Dermis blood vessel endothelial cell (primary cell): ENCODE measurements at regions not wholly inside any gene's neighbourhood (a gene's known extent, or its start where the extent isn't known, plus 50 kb on each side); places are given as distances from the start of the nearest gene placed in this dataset.

Experiments
- DNase-seq: peaks from one replicate; pipeline ENCODE4 v3.0.0; 2010

- no peak for DNase-seq
Observed at GRCh38 chr9:81480828-81481604, 208.3 kb downstream of the TLE1 start.

DNA sequence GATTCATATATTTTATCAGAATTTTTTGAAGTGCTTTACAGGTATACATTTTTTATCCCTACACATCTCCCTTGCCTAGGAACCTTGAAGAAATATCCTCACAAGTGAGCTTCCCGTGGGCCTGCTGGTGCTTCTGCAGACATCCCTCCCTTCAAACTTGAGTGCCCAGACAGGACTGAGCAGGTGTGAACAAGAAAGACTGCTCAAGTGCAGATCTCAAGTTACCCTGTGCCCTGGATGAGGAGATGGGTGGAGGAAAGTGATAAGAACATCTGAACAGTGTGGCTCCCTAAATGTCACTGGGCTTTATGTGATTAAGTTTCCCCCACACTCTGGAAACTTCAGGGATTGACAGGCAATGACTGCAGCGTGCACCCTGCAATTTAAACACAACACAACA, 209.8 kb downstream of the TLE1 start:
- DNase-seq, result no peak

GRCh38 chr9:81477669-81478068, 211.7 kb downstream of the TLE1 start:
- DNase-seq, result no peak

DNA sequence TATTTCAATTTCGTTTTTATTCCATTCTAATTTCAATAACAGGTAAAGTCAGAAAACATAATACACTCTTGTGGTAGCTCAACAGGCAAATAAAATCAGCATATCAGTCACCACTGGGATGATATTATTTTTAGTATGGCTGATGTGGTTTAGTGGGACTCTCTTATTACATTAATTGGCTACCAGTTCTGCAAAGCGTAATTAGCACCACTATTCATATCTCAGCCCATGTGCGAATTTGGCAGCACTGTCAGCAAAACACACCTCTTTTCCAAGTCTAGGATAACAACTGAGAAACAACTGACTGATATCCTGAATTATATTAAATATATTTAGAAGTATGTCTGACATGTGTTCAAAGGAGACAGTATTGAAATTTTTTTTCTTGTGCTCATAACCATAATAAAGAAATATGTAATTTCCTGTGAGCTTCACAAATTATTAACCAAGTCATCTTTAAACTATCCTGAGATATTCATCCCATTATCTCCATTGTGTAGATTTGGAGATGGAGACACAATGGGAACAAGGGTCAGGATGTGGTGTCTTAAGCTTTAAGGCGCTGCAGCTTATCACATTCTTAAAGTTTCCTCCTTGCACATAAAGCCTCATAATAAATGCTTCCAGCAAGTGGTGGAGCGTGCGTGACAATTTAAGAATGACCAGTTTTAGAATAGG, 212.4 kb downstream of the TLE1 start:
- no peak for DNase-seq

GRCh38 chr9:81474792-81475191, 214.6 kb downstream of the TLE1 start:
- no peak for DNase-seq

DNA sequence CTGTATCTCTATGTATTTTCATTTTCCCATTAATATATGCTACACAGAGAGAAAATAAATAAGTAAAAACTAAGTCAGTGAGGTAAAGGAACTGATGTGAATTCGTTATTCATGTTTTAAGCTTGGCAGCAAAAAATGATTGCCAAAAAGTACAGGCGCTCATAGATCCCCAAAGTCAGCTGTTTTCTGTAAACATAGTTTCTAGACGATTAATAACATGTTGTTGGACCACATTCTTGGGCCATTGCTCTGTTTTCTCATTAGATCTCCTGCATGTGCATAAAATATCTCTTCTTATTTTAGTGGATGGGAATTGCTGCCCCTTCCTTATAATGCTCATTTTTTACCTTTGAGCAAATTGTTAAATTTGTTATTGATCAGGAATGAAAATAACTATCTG, 215.2 kb downstream of the TLE1 start:
- DNase-seq, result no peak

GRCh38 chr9:81473708-81474107, 215.6 kb downstream of the TLE1 start:
- no peak for DNase-seq

DNA sequence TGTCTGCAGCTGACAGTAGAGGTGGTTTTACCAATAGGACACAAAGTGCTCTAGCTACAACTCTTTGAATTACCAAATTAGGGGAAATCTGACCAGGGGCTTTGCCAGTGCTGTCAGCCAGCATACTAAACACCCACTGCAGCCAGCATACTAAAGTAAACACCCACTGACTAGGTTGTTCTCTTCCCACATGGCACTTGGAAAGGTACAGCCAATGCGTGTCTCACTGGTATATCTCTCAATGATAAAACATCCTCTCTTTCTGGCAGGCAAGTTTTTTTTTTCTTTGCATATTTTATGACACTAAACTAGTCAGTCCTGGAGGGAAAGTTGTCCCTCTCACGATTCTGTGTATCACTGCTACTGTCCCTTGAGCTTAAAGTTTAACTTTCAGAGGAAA, 216.1 kb downstream of the TLE1 start:
- DNase-seq, result no peak

- DNase-seq, result no peak
Observed at GRCh38 chr9:81472701-81473100, 216.6 kb downstream of the TLE1 start.

DNA sequence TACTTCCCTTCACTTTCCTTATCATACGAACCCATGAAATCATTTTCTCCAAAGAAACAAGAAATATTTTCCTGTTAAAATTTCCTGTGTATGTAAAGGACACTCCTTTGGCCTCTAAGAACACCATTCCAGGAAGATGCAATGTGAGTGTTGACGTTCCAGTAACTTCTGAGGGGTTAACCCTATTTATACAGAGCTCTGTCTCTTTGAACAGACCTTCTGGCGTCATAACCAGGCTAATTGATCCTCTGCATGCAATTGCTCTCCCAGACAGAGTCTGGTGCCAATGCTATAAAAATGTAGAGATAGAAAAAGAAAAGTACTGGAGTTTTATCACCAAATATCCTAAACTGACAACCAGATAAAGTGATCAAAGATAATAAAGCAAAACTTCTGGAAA, 218.5 kb downstream of the TLE1 start:
- no peak for DNase-seq

DNA sequence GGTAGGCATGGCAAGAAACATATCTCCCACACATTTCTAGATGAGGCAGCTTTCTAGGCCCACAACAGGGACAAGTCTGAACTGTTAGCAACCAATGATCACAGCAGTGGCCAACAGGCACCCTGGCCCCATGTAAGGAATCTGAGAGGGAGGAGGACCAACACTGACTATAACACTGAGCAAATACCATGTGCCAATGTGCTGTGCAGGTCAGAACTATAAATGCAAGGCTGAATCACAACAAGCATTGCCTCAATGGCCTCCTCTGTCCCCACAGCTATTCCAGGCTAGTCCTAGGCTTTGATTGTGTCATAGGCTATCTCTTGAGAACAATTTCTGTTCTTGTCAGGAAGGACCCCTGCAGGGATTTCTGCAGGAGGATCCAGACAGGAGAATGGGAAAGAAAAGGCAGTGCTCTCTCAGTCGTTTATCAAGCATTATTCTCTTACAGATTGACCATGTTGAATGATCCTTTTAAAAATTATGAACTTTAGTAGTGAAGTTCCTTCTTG, 221.2 kb downstream of the TLE1 start:
- no peak for DNase-seq

DNA sequence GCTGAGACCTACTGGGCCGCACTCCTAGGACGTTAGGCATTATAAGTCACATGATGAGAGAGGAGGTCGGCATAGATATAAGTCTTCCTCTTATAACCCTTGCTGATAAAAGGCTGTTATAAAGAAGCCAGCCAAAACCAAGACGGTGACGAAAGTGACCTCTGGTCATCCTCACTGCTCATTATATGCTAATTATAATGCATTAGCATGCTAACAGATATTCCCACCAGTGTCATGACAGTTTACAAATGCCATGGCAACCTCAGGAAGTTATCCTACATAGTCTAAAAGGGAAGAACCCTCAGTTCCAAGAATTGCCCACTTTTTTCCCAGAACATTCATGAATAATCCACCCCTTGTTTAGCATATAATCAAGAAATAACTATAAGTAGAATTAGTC, 222.4 kb downstream of the TLE1 start:
- no peak for DNase-seq

- peak; percentile 7 for DNase-seq
Observed at GRCh38 chr9:81465468-81466011, 223.8 kb downstream of the TLE1 start.

GRCh38 chr9:81462801-81463200, 226.5 kb downstream of the TLE1 start:
- DNase-seq, result no peak

GRCh38 chr9:81461196-81461595, 228.2 kb downstream of the TLE1 start:
- DNase-seq, result no peak

GRCh38 chr9:81460693-81461092, 228.7 kb downstream of the TLE1 start:
- no peak for DNase-seq

- no peak for DNase-seq
Observed at GRCh38 chr9:81459591-81459990, 229.8 kb downstream of the TLE1 start.

DNA sequence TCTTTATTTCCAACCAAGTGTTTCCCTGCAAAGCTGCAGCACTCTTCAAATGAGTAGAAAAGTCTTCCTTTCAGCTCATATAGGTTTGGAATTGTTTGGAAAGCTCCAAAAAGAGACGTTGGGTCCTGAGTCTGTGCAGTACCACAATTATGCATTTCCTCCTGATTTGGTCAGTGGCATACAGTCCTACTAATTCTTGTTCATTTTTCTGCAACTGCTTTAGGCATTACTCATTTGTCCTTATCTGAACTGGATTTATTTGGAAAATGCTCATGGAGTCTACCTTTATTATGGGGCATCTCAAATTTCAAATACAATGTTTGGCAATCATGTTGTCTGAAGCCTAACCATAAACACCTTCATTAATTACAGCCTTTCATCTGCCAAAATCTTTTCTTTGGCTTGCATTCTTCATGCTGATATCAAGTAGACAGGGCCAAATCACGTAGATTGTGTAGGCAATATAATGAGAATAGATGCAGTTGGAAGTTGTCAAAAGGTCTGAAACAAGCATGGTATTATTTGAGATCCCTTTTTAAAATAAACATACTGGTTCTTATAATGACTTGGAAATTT, 232.8 kb downstream of the TLE1 start:
- no peak for DNase-seq

DNA sequence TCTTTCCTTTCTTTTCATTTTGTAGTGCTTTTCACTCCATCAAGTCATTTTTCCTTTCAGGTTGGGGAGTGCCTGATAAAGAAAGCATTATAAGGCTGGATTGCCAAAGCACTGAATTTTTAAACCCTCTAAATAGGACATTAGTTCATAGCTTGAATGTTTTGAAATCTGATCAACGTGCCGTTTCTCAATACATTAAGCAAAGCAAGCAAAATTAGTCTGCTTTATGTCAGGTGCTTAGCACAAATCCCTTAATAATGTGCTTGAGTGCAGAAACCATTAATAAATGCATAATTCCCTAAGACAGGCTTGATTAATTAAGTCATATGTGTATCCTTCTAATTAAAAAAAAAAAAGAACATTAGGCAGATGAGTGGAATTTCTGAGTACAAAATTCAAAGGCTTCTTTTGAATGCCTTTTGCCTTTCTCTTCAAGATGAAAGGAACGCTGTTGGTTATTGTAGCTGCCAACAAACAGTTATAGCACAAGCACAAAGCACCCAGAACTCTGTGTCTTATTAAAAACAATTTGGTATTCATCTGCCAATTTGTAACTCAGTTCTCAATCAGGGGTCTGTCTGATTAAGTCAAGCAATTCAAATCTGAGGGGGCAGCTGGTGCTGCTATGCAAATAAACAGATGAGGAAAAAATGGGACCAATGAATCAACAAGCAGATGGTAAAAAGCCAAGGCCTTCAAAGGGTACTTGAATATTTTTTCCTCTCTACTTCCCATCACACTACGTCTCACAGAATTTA, 233.7 kb downstream of the TLE1 start:
- no peak for DNase-seq

- DNase-seq, result no peak
Observed at GRCh38 chr9:81445331-81445921, 243.9 kb downstream of the TLE1 start.

- DNase-seq, result peak; percentile 33
Observed at GRCh38 chr9:81431641-81432040, 257.7 kb downstream of the TLE1 start.

DNA sequence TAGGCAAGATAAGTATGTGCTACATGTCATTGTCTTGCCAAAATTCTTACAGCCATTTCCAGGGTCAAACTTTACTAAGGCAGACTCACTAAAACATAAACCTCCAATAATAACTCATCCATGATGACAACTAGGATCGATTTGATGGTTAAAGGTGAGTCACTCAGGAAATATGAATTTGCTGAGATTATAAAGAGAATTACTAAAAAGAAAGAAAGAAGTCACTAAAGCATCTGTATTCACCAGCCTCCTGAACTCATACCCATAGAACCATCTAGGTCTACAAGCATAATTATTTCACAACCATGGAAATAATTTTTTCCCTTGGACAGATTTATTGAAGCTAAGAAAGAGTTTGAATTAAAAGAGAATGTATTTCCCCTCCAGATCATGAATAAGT, 258.6 kb downstream of the TLE1 start:
- no peak for DNase-seq
